Uterus (tissue), 3 donors: ENCODE measurements at regions not wholly inside any gene's neighbourhood (a gene's known extent, or its start where the extent isn't known, plus 50 kb on each side); places are given as distances from the start of the nearest gene placed in this dataset.

ENCODE experiments used
- DNase-seq, 2 donors: peaks; one replicate each; pipeline ENCODE4 v3.0.0-alpha.2; 2019 to 2020
- H3K27ac ChIP-seq, 2 donors: fragments of 200-600 bp; sonication (generic); 1 replicate in 1 of 2; 2 replicates in 1 of 2; pipeline ENCODE4 v1.5.1; 2016 to 2018
- H3K27me3 ChIP-seq, 2 donors: fragments of 200-600 bp; sonication (generic); one replicate each; pipeline ENCODE4 v1.5.1; 2018 to 2019; ENCODE audit warnings: control low read depth in 1 of 2
- H3K36me3 ChIP-seq, 2 donors: fragments of 200-600 bp; sonication (generic); one replicate each; pipeline ENCODE4 v1.5.1; 2019; ENCODE audit warnings: control low read depth in 1 of 2
- H3K4me1 ChIP-seq, 2 donors: fragments of 200-600 bp; sonication (generic); one replicate each; pipeline ENCODE4 v1.5.1; 2018 to 2019; ENCODE audit warnings: control low read depth in 1 of 2
- H3K4me3 ChIP-seq, 2 donors: fragments of 200-600 bp; sonication (generic); 1 replicate in 1 of 2; 2 replicates in 1 of 2; pipeline ENCODE4 v1.5.1; 2018 to 2019; ENCODE audit warnings: mild to moderate bottlenecking in 1 of 2
- H3K9me3 ChIP-seq, 2 donors: fragments of 200-600 bp; sonication (generic); one replicate each; pipeline ENCODE4 v1.5.1; 2019; ENCODE audit warnings: control low read depth in 1 of 2
- CTCF ChIP-seq, 4 experiments: fragments of 200-600 bp in 2 of 4; fragments of 450-650 bp in 2 of 4; sonication (generic) in 2 of 4; IDR thresholded peaks; one replicate each; pipeline ENCODE4 v1.5.1; 2016 to 2019; ENCODE audit warnings: antibody characterized with exemption in 4 of 4, mild to moderate bottlenecking in 2 of 4, moderate library complexity in 1 of 4
- POLR2A ChIP-seq, 2 donors: fragments of 450-650 bp; IDR thresholded peaks; one replicate each; pipeline ENCODE4 v1.6.1; 2016; ENCODE audit warnings: antibody characterized with exemption in 2 of 2, mild to moderate bottlenecking in 1 of 2, moderate library complexity in 1 of 2
- intact Hi-C: fragments of 100-400 bp; cut with DNase I; formaldehyde crosslinking; loops from one replicate; pipeline ENCODE4 v1.15.1; 2023; ENCODE audit warnings: low total_unique reads
- donor health status: DM: yes; HTN: yes; CAD: no.

GRCh38 chr15:62787401-62787800, 255.1 kb upstream of the TPM1 start:
- H3K9me3 ChIP-seq: no peaks in the 10 kb centered on the region
- H3K27ac ChIP-seq: no peak overlapping the region
- TF ChIP-seq POLR2A (IDR thresholded peaks at IDR 0.05) (no peak), CTCF (IDR thresholded peaks at IDR 0.05) (no peak)
- H3K4me1 ChIP-seq: no peaks in the 10 kb centered on the region
- no peaks in the 10 kb centered on the region for H3K36me3 ChIP-seq
- H3K4me3 ChIP-seq: no peak overlapping the region
- intact Hi-C loops: no loop called here
- no peak for DNase-seq
- no peaks in the 10 kb centered on the region for H3K27me3 ChIP-seq

GRCh38 chr15:62788224-62788623, 254.3 kb upstream of the TPM1 start:
- no peaks in the 10 kb centered on the region for H3K4me1 ChIP-seq
- TF ChIP-seq CTCF (IDR thresholded peaks at IDR 0.05) (no peak), POLR2A (IDR thresholded peaks at IDR 0.05) (no peak)
- no peak overlapping the region for H3K4me3 ChIP-seq
- H3K9me3 ChIP-seq: no peaks in the 10 kb centered on the region
- H3K36me3 ChIP-seq: no peaks in the 10 kb centered on the region
- intact Hi-C loops: no loop called here
- H3K27ac ChIP-seq: no peak overlapping the region
- no peaks in the 10 kb centered on the region for H3K27me3 ChIP-seq
- DNase-seq: no peak

- Histone ChIP-seq H3K4me3 (no peak overlapping the region), H3K4me1 (no peaks in the 10 kb centered on the region), H3K27me3 (no peaks in the 10 kb centered on the region), H3K27ac (no peak overlapping the region), H3K9me3 (no peaks in the 10 kb centered on the region), H3K36me3 (no peaks in the 10 kb centered on the region)
- no peak for DNase-seq
- TF ChIP-seq CTCF (IDR thresholded peaks at IDR 0.05) (no peak), POLR2A (IDR thresholded peaks at IDR 0.05) (no peak)
- intact Hi-C loops: no loop called here
Observed at GRCh38 chr15:62790546-62790945, 252.0 kb upstream of the TPM1 start.

GRCh38 chr15:62791694-62792093, 250.9 kb upstream of the TPM1 start:
- no peaks in the 10 kb centered on the region for H3K27me3 ChIP-seq
- DNase-seq: no peak
- H3K27ac ChIP-seq: no peak overlapping the region
- no peaks in the 10 kb centered on the region for H3K36me3 ChIP-seq
- no peaks in the 10 kb centered on the region for H3K4me1 ChIP-seq
- intact Hi-C loops: no loop called here
- H3K4me3 ChIP-seq: no peak overlapping the region
- TF ChIP-seq CTCF (IDR thresholded peaks at IDR 0.05): no peak
- TF ChIP-seq POLR2A (IDR thresholded peaks at IDR 0.05): no peak
- no peaks in the 10 kb centered on the region for H3K9me3 ChIP-seq

GRCh38 chr15:62792986-62793751, 249.4 kb upstream of the TPM1 start:
- no peak overlapping the region for H3K27ac ChIP-seq

More at GRCh38 chr15:62792986-62793751, 249.4 kb upstream of the TPM1 start:
- no peaks in the 10 kb centered on the region for H3K9me3 ChIP-seq
- H3K27me3 ChIP-seq: no peaks in the 10 kb centered on the region
- TF ChIP-seq POLR2A (IDR thresholded peaks at IDR 0.05): no peak
- no peak for TF ChIP-seq CTCF (IDR thresholded peaks at IDR 0.05)
- no peak overlapping the region for H3K4me3 ChIP-seq
- DNase-seq: no peak
- intact Hi-C loops: no loop called here
- no peaks in the 10 kb centered on the region for H3K4me1 ChIP-seq
- no peaks in the 10 kb centered on the region for H3K36me3 ChIP-seq
